Chondrocyte (in vitro differentiated cells): ENCODE measurements at regions not wholly inside any gene's neighbourhood (a gene's known extent, or its start where the extent isn't known, plus 50 kb on each side); places are given as distances from the start of the nearest gene placed in this dataset.
"Not testable (repeated sequence)": the region's sequence is repeated elsewhere in the genome, so short reads cannot be mapped to it uniquely, and the experiment has no call there.

Experiments
- DNase-seq: peaks from one replicate; pipeline ENCODE4 v3.0.0; 2021; ENCODE audit warnings: mixed read lengths, low spot score
- H3K27ac Mint-ChIP-seq: one replicate; pipeline ENCODE4 v1.8.0; 2021; ENCODE audit warnings: mild to moderate bottlenecking, moderate library complexity, mixed read lengths; ENCODE audit not compliant: unreplicated experiment
- H3K27me3 Mint-ChIP-seq: 2 replicates; pipeline ENCODE4 v1.8.0; 2021; ENCODE audit warnings: low read depth, mixed read lengths
- H3K36me3 Mint-ChIP-seq: 2 replicates; pipeline ENCODE4 v1.8.0; 2021; ENCODE audit warnings: low read depth, mixed read lengths
- H3K4me1 Mint-ChIP-seq: 2 replicates; pipeline ENCODE4 v1.8.0; 2021; ENCODE audit warnings: low read depth, mild to moderate bottlenecking, mixed read lengths
- H3K4me3 Mint-ChIP-seq: one replicate; pipeline ENCODE4 v1.8.0; 2021; ENCODE audit warnings: mild to moderate bottlenecking, moderate library complexity, mixed read lengths; ENCODE audit not compliant: unreplicated experiment
- H3K9me3 Mint-ChIP-seq: 2 replicates; pipeline ENCODE4 v1.8.0; 2021; ENCODE audit warnings: low read depth, mixed read lengths
- CTCF ChIP-seq: fragments of 200-600 bp; sonication (generic); IDR thresholded peaks from 2 replicates; pipeline ENCODE4 v1.5.0; 2021; ENCODE audit warnings: antibody characterized with exemption, mild to moderate bottlenecking, moderate library complexity

- DNase-seq = no peak
- no peaks in the 10 kb centered on the region for H3K9me3 Mint-ChIP-seq
- H3K36me3 Mint-ChIP-seq = no peaks in the 10 kb centered on the region
- no peak overlapping the region for H3K4me3 Mint-ChIP-seq
- TF ChIP-seq CTCF = no peak
- no peaks in the 10 kb centered on the region for H3K4me1 Mint-ChIP-seq
- H3K27me3 Mint-ChIP-seq = peaks cover 14% of the 10 kb centered on the region
- no peak overlapping the region for H3K27ac Mint-ChIP-seq
These were observed 251.5 kb upstream of the USP15 start for GRCh38 chr12:62008703-62009102.

GRCh38 chr12:62009445-62009844, 250.8 kb upstream of the USP15 start:
- Mint-ChIP-seq H3K9me3 (no peaks in the 10 kb centered on the region), H3K27me3 (peaks cover 14% of the 10 kb centered on the region), H3K4me3 (no peak overlapping the region), H3K4me1 (no peaks in the 10 kb centered on the region), H3K36me3 (no peaks in the 10 kb centered on the region), H3K27ac (no peak overlapping the region)
- DNase-seq = no peak
- TF ChIP-seq CTCF = no peak

- not testable (repeated sequence) for H3K4me1 Mint-ChIP-seq, H3K36me3 Mint-ChIP-seq, H3K27ac Mint-ChIP-seq, H3K9me3 Mint-ChIP-seq, H3K4me3 Mint-ChIP-seq
- peak; percentile 68 for DNase-seq
- peaks cover 14% of the 10 kb centered on the region for H3K27me3 Mint-ChIP-seq
These were observed 249.8 kb upstream of the USP15 start for GRCh38 chr12:62010331-62010906.

- H3K36me3 Mint-ChIP-seq, H3K4me3 Mint-ChIP-seq, H3K27ac Mint-ChIP-seq, H3K9me3 Mint-ChIP-seq, H3K4me1 Mint-ChIP-seq: not testable (repeated sequence)
- H3K27me3 Mint-ChIP-seq = peaks cover 15% of the 10 kb centered on the region
- DNase-seq = peak; percentile 60
These were observed 249.2 kb upstream of the USP15 start for GRCh38 chr12:62010973-62011372.

GRCh38 chr12:62014330-62014729, 245.9 kb upstream of the USP15 start:
- DNase-seq = no peak
- no peaks in the 10 kb centered on the region for H3K4me1 Mint-ChIP-seq
- peaks cover 5% of the 10 kb centered on the region for H3K27me3 Mint-ChIP-seq
- no peaks in the 10 kb centered on the region for H3K9me3 Mint-ChIP-seq
- no peak overlapping the region for H3K27ac Mint-ChIP-seq
- TF ChIP-seq CTCF = no peak
- H3K36me3 Mint-ChIP-seq = no peaks in the 10 kb centered on the region
- no peak overlapping the region for H3K4me3 Mint-ChIP-seq

GRCh38 chr12:62016021-62016420, 244.2 kb upstream of the USP15 start:
- H3K4me3 Mint-ChIP-seq = no peak overlapping the region
- H3K27ac Mint-ChIP-seq = no peak overlapping the region
- peaks cover 5% of the 10 kb centered on the region for H3K27me3 Mint-ChIP-seq
- DNase-seq = no peak
- no peaks in the 10 kb centered on the region for H3K36me3 Mint-ChIP-seq
- no peak for TF ChIP-seq CTCF
- no peaks in the 10 kb centered on the region for H3K4me1 Mint-ChIP-seq
- no peaks in the 10 kb centered on the region for H3K9me3 Mint-ChIP-seq
